Stomach (tissue), 8 donors: ENCODE measurements at regions not wholly inside any gene's neighbourhood (a gene's known extent, or its start where the extent isn't known, plus 50 kb on each side); places are given as distances from the start of the nearest gene placed in this dataset.

Experiments used
- DNase-seq, 2 donors: peaks; one replicate each; pipeline versions ENCODE4 v3.0.0 to v3.0.0-alpha.2; 2013 to 2019
- H3K27ac ChIP-seq, 5 donors: fragments of 200-600 bp in 4 of 5; sonication (generic) in 4 of 5; one replicate each; pipeline ENCODE4 v1.5.1; 2013 to 2019; ENCODE audit warnings: mild to moderate bottlenecking in 1 of 5, moderate library complexity in 1 of 5
- H3K27me3 ChIP-seq, 3 donors: fragments of 200-600 bp; sonication (generic); one replicate each; pipeline ENCODE4 v1.5.1; 2017 to 2019; ENCODE audit warnings: mixed run types in 1 of 3
- H3K36me3 ChIP-seq, 4 donors: fragments of 200-600 bp; sonication (generic); 1 replicate in 3 of 4; 2 replicates in 1 of 4; pipeline ENCODE4 v1.5.1; 2016 to 2019
- H3K4me1 ChIP-seq, 4 donors: fragments of 200-600 bp; sonication (generic); one replicate each; pipeline ENCODE4 v1.5.1; 2016 to 2019
- H3K4me3 ChIP-seq, 4 donors: fragments of 200-600 bp; sonication (generic) in 3 of 4; one replicate each; pipeline ENCODE4 v1.5.1; 2016 to 2019; ENCODE audit warnings: mild to moderate bottlenecking in 1 of 4
- H3K9me3 ChIP-seq, 4 donors: fragments of 200-600 bp; sonication (generic); one replicate each; pipeline ENCODE4 v1.5.1; 2016 to 2019
- EP300 ChIP-seq: sonication (generic); formaldehyde crosslinking; IDR thresholded peaks from one replicate; pipeline ENCODE4 v1.6.1; 2017; ENCODE audit warnings: antibody characterized with exemption
- POLR2A ChIP-seq, 4 donors: fragments of 450-650 bp; IDR thresholded peaks; one replicate each; pipeline ENCODE4 v1.6.1; 2016; ENCODE audit warnings: antibody characterized with exemption in 4 of 4, control low read depth in 2 of 4, mild to moderate bottlenecking in 1 of 4, moderate library complexity in 1 of 4
- POLR2AphosphoS5 ChIP-seq, 3 donors: sonication (generic); formaldehyde crosslinking; IDR thresholded peaks; one replicate each; pipeline ENCODE4 v1.6.1; 2016; ENCODE audit warnings: antibody characterized with exemption in 3 of 3
- WGBS, 5 donors: extraction: QIAGEN DNeasy Blood & Tissue Kit in 3 of 5; methylation state at CpG; one replicate each; pipeline versions ENCODE4 v1.1.5 to v1.1.7; 2013 to 2018; 5-methylcytosine and 5-hydroxymethylcytosine counted together
- intact Hi-C: fragments of 100-400 bp; cut with DNase I; formaldehyde crosslinking; loops from one replicate; pipeline ENCODE4 v1.15.1; 2023; ENCODE audit warnings: low total_unique reads
- TF ChIP-seq, protein P1 (sequence below), 7 experiments: fragments of 450-650 bp in 4 of 7; fragments of 200-600 bp in 3 of 7; sonication (generic) in 3 of 7; IDR thresholded peaks; one replicate each; pipeline ENCODE4 v1.5.1; 2016 to 2019; ENCODE audit warnings: antibody characterized with exemption in 7 of 7, control low read depth in 2 of 7, mild to moderate bottlenecking in 1 of 7
- donor health status: healthy with polysubstance abuse.
- donor health status: Bipolar disorder and iron deficiency.
- donor health status: healthy.

DNA sequence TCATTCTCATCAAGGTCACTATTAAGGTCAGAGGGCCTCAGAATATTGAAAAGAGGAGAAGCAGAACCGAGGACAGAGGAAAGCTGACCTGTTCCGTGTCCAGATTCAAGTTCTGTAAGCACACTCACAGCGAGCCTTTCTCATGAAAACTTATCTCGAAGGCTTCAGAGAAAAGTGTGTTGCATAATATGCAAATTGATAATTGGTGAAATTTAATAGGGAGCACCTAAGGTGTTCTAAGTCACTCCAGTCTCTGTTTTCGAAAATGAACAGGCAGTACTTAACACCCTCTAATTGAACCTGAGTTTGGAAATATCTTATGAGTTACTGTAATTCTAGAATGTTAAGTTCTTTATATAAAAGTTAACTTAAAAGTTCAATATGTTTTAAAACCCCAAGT, 181.2 kb upstream of the PDE10A start:
- no peak for DNase-seq
- WGBS, 5 donors: 57 to 72% (median 63%) methylated on average over 5 of the region's 5 CpGs
- no peaks in the 10 kb centered on the region for H3K9me3 ChIP-seq
- TF ChIP-seq EP300 (no peak), POLR2A (IDR thresholded peaks at IDR 0.05) (no peak), POLR2AphosphoS5 (IDR thresholded peaks at IDR 0.05) (no peak)
- TF ChIP-seq, protein P1, sequence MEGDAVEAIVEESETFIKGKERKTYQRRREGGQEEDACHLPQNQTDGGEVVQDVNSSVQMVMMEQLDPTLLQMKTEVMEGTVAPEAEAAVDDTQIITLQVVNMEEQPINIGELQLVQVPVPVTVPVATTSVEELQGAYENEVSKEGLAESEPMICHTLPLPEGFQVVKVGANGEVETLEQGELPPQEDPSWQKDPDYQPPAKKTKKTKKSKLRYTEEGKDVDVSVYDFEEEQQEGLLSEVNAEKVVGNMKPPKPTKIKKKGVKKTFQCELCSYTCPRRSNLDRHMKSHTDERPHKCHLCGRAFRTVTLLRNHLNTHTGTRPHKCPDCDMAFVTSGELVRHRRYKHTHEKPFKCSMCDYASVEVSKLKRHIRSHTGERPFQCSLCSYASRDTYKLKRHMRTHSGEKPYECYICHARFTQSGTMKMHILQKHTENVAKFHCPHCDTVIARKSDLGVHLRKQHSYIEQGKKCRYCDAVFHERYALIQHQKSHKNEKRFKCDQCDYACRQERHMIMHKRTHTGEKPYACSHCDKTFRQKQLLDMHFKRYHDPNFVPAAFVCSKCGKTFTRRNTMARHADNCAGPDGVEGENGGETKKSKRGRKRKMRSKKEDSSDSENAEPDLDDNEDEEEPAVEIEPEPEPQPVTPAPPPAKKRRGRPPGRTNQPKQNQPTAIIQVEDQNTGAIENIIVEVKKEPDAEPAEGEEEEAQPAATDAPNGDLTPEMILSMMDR (IDR thresholded peaks at IDR 0.05): no peak
- no peak overlapping the region for H3K27ac ChIP-seq
- peaks cover 0 to 21% (median 0%) of the 10 kb centered on the region in 3 donors for H3K27me3 ChIP-seq
- H3K36me3 ChIP-seq: no peaks in the 10 kb centered on the region
- peaks cover 0 to 16% (median 7%) of the 10 kb centered on the region in 4 donors for H3K4me1 ChIP-seq
- intact Hi-C loops: no loop called here
- no peak overlapping the region for H3K4me3 ChIP-seq

DNA sequence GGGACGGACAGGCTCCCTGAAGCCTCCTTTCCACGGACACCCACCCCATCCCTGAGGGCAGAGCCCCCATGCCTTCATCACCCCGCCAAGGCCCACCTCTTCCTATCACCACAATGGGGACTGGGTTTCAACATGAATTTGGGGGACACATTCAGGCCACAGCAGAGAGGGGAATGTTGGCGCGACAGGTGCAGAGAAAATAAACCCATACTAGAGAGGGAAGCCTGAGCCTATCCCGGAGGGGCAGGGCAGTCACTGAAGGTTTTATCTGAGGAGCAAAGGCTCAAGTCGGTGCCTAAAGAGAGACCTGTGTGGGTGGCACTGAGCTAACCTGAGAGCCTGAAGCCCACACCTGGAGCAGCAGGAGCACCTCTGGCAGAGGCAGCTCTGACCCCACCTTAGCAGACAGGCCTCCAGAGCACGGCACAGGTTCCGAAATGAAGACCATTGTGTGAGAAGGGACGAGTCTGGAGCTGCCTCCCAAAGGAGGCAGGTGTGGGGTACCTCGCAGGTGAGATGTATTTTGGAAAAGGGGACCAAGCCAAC, 180.6 kb upstream of the PDE10A start:
- Histone ChIP-seq H3K36me3 (no peaks in the 10 kb centered on the region), H3K27me3 (peaks cover 0 to 20% (median 0%) of the 10 kb centered on the region in 3 donors), H3K9me3 (no peaks in the 10 kb centered on the region), H3K4me1 (peaks cover 0 to 16% (median 7%) of the 10 kb centered on the region in 4 donors), H3K4me3 (no peak overlapping the region), H3K27ac (no peak overlapping the region)
- TF ChIP-seq POLR2A (IDR thresholded peaks at IDR 0.05): no peak
- TF ChIP-seq, protein P1 (IDR thresholded peaks at IDR 0.05): no peak
- intact Hi-C loops: no loop called here
- DNase-seq: no peak
- 84 to 86% (median 85%) methylated on average over 11 of the region's 11 CpGs for WGBS, 5 donors

DNA sequence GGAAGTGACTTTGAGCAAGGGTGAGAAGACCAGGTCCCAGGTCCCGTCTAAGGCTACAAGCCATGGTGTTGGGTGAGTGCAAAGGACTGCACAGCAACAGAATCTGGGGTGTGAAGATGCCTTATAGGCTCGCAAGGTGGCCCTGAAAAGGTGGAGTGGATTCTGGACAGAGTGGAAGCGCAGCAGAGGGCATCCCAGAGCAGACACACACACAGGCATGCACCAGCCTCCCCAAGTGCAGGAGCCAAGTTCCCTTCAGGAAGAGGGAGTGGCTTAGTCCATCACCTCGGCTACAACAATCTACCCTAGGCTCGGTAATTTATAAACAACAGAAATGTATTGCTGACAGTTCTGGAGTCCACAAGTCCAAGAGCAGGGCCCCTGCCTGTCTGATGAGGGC, 180.1 kb upstream of the PDE10A start:
- WGBS, 5 donors: 53 to 64% (median 58%) methylated on average over 5 of the region's 5 CpGs
- no peak overlapping the region for H3K27ac ChIP-seq
- no peak for DNase-seq
- H3K36me3 ChIP-seq: no peaks in the 10 kb centered on the region
- no peak for TF ChIP-seq POLR2AphosphoS5 (IDR thresholded peaks at IDR 0.05)
- no peak for TF ChIP-seq POLR2A (IDR thresholded peaks at IDR 0.05)
- TF ChIP-seq, protein P1 (IDR thresholded peaks at IDR 0.05): no peak
- TF ChIP-seq EP300: no peak
- H3K27me3 ChIP-seq: peaks cover 0 to 15% (median 0%) of the 10 kb centered on the region in 3 donors
- H3K4me3 ChIP-seq: no peak overlapping the region
- H3K4me1 ChIP-seq: peaks cover 0 to 16% (median 7%) of the 10 kb centered on the region in 4 donors
- intact Hi-C loops: no loop called here
- H3K9me3 ChIP-seq: no peaks in the 10 kb centered on the region

DNA sequence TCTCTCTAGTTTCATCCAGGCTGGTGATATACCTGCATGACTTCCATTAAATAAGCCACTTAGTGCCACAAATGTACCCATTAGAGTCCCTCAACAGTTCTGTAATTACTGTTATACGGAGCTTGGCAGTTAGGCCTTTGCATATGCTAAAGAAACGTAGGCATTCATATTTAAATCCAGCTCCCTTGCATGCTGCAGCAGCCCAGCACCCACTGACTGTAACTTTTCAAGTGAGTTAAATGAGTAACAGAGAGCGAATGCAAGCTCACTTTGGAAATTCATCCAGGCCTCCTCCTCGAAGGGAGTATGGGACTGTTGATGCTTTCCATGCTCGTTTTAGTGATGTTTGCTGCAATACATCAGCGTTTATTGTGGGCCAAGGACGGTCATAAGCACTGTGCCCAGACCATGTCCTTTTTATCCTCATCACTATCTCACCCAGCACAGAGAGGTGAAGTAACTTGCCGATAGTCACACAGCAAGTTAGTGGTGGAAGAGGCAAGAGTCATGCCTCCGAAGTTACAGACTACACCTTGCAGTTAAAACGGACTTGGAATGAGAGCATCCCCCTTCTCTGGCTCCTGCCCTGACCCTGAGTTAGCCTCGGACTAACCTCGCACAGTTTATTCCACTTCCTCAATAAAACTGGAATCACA, 179.4 kb upstream of the PDE10A start:
- DNase-seq: no peak
- H3K9me3 ChIP-seq: no peaks in the 10 kb centered on the region
- 69 to 80% (median 76%) methylated on average over 12 of the region's 12 CpGs for WGBS, 5 donors
- no peak for TF ChIP-seq POLR2A (IDR thresholded peaks at IDR 0.05)
- no peak for TF ChIP-seq EP300
- TF ChIP-seq, protein P1 (IDR thresholded peaks at IDR 0.05): no peak
- no peak for TF ChIP-seq POLR2AphosphoS5 (IDR thresholded peaks at IDR 0.05)
- H3K4me3 ChIP-seq: no peak overlapping the region
- H3K27me3 ChIP-seq: peaks cover 0 to 14% (median 0%) of the 10 kb centered on the region in 3 donors
- peaks cover 0 to 9% (median 4%) of the 10 kb centered on the region in 4 donors for H3K4me1 ChIP-seq
- no peak overlapping the region for H3K27ac ChIP-seq
- H3K36me3 ChIP-seq: no peaks in the 10 kb centered on the region
- intact Hi-C loops: no loop called here
